Thoracic aorta (tissue), 2 donors: ENCODE measurements at regions not wholly inside any gene's neighbourhood (a gene's known extent, or its start where the extent isn't known, plus 50 kb on each side); places are given as distances from the start of the nearest gene placed in this dataset.

Source experiments
- ATAC-seq: fragments of 150-250 bp; one replicate; pipeline ENCODE4 v1.8.0; 2017; ENCODE audit warnings: low read depth; ENCODE audit not compliant: insufficient number of reproducible peaks, low FRiP score
- DNase-seq: peaks from one replicate; pipeline ENCODE4 v3.0.0-alpha.2; 2020; ENCODE audit warnings: low spot score
- H3K27ac ChIP-seq, 2 donors: fragments of 200-600 bp; sonication (generic); 1 replicate in 1 of 2; 2 replicates in 1 of 2; pipeline ENCODE4 v1.5.1; 2016; ENCODE audit warnings: mild to moderate bottlenecking in 2 of 2, moderate library complexity in 2 of 2
- H3K27me3 ChIP-seq: fragments of 200-600 bp; sonication (generic); replicated peaks from 2 replicates; pipeline ENCODE4 v1.6.0; 2016; ENCODE audit warnings: mild to moderate bottlenecking; ENCODE audit not compliant: insufficient read depth
- H3K36me3 ChIP-seq: fragments of 200-600 bp; sonication (generic); one replicate; pipeline ENCODE4 v1.5.1; 2016
- H3K4me1 ChIP-seq, 2 donors: fragments of 200-600 bp; sonication (generic); 1 replicate in 1 of 2; 2 replicates in 1 of 2; pipeline versions ENCODE4 v1.5.1 to v1.6.0; 2016; ENCODE audit warnings: low read depth in 2 of 2, mild to moderate bottlenecking in 1 of 2; ENCODE audit not compliant: control insufficient read depth in 1 of 2
- H3K4me3 ChIP-seq: fragments of 200-600 bp; sonication (generic); 2 replicates; pipeline ENCODE4 v1.5.1; 2016; ENCODE audit warnings: mild to moderate bottlenecking
- H3K9me3 ChIP-seq: fragments of 200-600 bp; sonication (generic); 2 replicates; pipeline ENCODE4 v1.5.1; 2016
- TF ChIP-seq, protein P1 (sequence below): fragments of 200-600 bp; sonication (generic); IDR thresholded peaks from one replicate; pipeline ENCODE4 v1.5.1; 2019; ENCODE audit warnings: antibody characterized with exemption

DNA sequence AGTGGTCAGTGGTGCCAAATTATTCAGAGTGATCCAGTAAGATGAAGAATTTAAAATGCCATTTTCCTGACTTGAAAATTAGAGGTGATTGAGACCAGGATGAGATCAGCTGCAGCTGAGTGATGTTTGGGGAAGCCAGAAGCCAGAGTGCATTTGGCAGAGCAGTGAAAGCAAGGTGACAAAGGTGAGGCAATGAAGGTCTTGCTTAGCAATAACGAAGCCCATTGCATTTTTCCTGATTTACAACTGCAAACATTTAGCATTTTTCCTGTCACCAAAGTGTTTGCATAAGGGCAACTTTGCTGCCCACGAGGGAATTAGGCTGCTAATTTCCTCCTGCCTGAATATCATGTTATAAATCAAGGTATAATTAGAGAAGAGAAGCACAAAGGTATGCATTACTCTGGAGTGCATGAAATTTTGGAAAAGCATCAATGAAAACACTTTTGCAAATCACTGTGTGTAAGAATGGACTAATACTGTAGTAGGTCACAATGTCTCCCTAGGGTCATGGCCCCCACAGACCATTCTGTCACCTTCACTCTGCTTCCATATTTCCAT is 188.2 kb upstream of the LYPLAL1 start:
- Histone ChIP-seq H3K27ac (no peak overlapping the region), H3K4me3 (no peak overlapping the region), H3K9me3 (no peaks in the 10 kb centered on the region), H3K27me3 (no peaks in the 10 kb centered on the region), H3K36me3 (no peaks in the 10 kb centered on the region), H3K4me1 (peaks cover 0 to 15% of the 10 kb centered on the region in 2 donors)
- DNase-seq = no peak
- TF ChIP-seq, protein P1, sequence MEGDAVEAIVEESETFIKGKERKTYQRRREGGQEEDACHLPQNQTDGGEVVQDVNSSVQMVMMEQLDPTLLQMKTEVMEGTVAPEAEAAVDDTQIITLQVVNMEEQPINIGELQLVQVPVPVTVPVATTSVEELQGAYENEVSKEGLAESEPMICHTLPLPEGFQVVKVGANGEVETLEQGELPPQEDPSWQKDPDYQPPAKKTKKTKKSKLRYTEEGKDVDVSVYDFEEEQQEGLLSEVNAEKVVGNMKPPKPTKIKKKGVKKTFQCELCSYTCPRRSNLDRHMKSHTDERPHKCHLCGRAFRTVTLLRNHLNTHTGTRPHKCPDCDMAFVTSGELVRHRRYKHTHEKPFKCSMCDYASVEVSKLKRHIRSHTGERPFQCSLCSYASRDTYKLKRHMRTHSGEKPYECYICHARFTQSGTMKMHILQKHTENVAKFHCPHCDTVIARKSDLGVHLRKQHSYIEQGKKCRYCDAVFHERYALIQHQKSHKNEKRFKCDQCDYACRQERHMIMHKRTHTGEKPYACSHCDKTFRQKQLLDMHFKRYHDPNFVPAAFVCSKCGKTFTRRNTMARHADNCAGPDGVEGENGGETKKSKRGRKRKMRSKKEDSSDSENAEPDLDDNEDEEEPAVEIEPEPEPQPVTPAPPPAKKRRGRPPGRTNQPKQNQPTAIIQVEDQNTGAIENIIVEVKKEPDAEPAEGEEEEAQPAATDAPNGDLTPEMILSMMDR = no peak
- no peak for ATAC-seq

DNA sequence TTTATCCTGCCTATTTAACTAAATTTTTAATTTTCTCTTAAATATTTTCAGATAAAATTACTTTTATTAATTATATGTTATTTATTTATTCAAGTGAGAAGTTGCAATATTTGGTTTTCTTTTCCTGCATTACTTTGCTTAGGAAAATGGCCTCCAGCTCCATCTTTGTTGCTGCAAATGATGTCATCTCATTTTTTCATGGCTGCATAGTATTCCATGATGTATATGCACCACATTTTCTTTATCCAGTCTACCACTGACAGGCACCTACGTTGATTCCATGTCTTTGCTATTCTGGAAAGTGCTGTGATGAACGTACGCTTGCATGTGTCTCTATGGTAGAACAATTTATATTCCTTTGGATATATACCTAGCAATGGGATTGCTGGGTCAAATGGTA is 186.9 kb upstream of the LYPLAL1 start:
- Histone ChIP-seq H3K4me3 (no peak overlapping the region), H3K27ac (no peak overlapping the region), H3K27me3 (no peaks in the 10 kb centered on the region), H3K4me1 (peaks cover 0 to 15% of the 10 kb centered on the region in 2 donors), H3K36me3 (no peaks in the 10 kb centered on the region), H3K9me3 (no peaks in the 10 kb centered on the region)
- ATAC-seq = no peak
- DNase-seq = no peak
- TF ChIP-seq, protein P1 = no peak

DNA sequence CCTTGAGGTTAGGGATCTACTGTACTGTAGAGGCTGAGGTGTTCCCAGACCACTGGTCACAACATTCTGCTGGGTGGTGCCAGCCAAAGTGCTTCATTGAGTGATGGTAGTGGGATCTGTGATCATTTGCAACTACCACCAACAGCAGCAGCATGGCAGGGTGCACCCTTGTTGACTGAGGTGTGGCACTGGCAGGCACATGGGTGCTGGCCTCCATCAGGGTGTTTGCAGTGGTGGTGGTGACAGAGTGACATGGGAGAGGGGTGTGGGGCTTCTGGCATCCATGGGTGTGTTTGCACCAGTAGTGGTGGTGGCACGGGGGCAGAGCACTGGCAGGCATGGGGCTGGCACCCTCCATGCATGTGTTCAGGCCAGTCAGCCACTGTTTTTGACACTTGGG is 183.7 kb upstream of the LYPLAL1 start:
- TF ChIP-seq, protein P1 = no peak
- no peaks in the 10 kb centered on the region for H3K27me3 ChIP-seq
- no peaks in the 10 kb centered on the region for H3K36me3 ChIP-seq
- no peak overlapping the region for H3K27ac ChIP-seq
- DNase-seq (no peak), ATAC-seq (no peak)
- H3K4me3 ChIP-seq = no peak overlapping the region
- peaks cover 0 to 8% of the 10 kb centered on the region in 2 donors for H3K4me1 ChIP-seq
- no peaks in the 10 kb centered on the region for H3K9me3 ChIP-seq

DNA sequence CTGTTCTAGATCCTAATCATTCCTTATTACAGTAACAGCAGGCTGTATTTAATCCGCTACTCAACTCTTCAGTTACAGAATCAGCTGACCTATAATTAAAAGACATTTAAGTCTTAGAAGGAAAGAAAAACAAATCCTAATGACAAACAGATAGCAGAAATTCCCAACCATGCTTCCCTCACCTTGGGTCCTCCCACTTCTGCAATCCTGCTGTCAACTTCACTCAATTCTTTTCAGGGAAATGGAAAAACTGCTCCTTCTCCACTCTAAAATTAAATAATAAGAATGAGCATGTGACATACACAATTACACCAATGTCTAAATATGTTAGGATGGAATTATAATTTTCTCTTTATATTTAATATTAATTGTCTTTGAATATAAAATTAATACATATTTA is 182.6 kb upstream of the LYPLAL1 start:
- Histone ChIP-seq H3K27ac (no peak overlapping the region), H3K27me3 (no peaks in the 10 kb centered on the region), H3K9me3 (no peaks in the 10 kb centered on the region), H3K36me3 (no peaks in the 10 kb centered on the region), H3K4me3 (no peak overlapping the region), H3K4me1 (no peaks in the 10 kb centered on the region)
- ATAC-seq (no peak), DNase-seq (no peak)
- TF ChIP-seq, protein P1 = no peak

DNA sequence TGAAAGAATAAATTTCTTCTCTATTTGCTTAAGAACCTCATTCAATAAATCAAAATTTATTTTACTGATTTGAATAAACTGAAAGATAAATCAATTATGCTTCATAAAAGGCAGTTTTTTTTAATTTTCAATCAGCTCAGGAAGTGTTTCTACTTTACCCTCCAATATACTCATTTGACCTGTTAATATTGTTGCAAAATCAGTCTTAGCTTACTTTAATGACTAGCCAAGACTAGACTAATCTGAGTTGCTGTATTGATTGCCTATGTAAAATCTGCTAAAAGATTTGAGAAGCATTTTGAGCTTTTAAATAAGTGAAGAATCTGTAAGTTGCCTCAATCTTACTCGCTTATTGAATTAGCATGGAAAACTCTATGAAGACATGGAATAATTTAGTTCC is 179.1 kb upstream of the LYPLAL1 start:
- no peaks in the 10 kb centered on the region for H3K9me3 ChIP-seq

More for the DNA sequence above, 179.1 kb upstream of the LYPLAL1 start:
- ATAC-seq (no peak), DNase-seq (no peak)
- H3K27ac ChIP-seq = no peak overlapping the region
- TF ChIP-seq, protein P1 = no peak
- no peaks in the 10 kb centered on the region for H3K27me3 ChIP-seq
- H3K4me1 ChIP-seq = no peaks in the 10 kb centered on the region
- no peaks in the 10 kb centered on the region for H3K36me3 ChIP-seq
- no peak overlapping the region for H3K4me3 ChIP-seq
